Activated CD4-positive, alpha-beta T cell treated with anti-CD3 and anti-CD28 coated beads, Interleukin-2, Interleukin-6, amounts not matched to agents 100 ng/mL and 50 ng/mL, durations not matched to agents 16 hours and 8 hours (primary cell): ENCODE measurements at regions not wholly inside any gene's neighbourhood (a gene's known extent, or its start where the extent isn't known, plus 50 kb on each side); places are given as distances from the start of the nearest gene placed in this dataset.

Experiments used
- DNase-seq: peaks from one replicate; pipeline ENCODE4 v3.0.0-alpha.2; 2020

DNA sequence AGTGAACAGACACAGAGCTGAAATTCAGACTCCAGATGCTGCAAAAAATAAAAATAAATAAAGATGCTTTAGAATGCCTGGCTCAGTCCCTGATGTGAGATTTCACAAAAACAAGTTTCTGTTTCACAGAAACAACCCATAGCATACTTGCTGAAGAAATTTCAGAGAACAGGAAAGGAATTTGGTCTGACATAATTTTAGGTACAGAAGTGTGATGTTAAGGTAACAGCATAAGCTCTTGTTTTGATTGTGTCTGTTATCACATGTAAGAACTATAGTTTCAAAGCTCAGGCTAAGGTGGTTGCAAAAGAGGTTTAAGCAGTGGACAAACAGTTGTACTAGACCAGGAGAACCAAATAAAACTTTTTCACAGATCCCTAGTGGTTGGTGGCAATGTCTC is 152.1 kb downstream of the PTGER3 start:
- DNase-seq: no peak

DNA sequence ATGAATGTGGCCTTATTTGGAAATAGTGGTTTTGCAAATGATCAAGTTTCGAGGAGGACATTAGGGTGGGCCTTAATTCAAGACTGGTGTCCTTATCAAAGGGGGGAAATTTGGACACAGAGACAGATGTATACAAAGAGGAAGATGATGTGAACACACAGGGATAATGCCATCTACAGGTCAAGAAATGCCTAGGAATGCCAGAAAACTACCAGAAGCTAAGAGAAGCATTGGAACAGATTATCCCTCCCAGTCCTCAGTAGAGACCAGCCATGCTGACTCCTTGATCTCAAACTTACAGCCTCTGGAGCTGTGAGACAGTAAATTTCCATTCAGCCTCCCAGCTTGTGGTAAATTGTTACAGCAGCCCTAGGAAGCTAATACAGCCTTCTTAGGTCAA is 151.4 kb downstream of the PTGER3 start:
- no peak for DNase-seq

DNA sequence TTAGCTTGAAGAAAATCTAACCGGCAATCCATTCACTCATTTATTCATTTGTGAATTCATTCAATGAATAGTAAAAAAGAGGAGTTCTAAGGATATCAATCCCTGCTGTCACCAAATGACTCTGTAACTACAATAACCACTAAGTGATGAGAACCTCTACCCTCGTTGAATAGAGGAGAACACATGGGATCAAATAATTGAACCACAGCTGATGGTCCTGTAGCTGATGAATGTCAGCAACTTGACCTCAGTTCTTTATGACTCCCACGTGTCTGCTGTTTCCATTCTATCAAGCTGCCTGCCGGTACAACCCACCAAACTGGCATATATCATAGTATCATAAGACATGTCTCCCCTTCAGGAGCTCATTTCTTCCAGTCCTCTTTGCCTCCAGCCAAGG is 150.3 kb downstream of the PTGER3 start:
- no peak for DNase-seq

DNA sequence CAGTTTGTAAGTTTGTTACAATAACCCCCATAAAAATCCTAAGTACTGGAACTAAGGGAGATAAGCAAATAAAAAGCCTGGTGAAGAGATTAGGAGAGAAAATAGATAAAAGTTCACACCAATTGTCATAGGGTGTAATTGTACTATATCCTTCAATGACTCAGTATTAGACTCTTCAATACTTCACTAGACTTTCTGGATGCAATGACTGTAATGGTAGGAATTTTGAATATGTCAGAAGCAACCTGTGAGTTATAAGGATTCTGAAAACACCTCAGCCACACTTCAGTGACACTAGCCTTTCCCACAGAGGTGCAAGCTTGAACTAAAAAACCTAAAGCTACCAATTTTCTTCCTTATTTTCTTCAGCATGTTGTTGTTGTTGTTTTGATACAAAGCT is 147.9 kb downstream of the PTGER3 start:
- DNase-seq: no peak

DNA sequence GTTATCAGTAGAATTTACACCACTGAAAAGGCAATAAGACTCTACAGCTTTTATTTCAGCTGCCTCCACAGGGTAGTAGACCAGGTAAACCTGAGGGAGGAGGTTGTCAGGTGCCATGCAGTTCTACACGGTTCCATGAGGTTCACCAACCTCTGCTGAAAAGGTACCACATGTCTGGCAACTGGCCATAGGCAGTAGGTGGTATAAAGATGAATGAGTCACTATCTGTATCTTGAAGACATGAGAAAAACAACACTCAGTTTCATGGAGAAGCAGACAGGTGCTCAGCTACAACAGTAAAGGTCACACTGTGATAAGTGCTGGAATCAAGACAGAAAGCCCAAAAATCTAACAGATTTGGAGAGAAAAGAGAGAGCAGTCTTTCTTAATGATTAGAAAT is 145.4 kb downstream of the PTGER3 start:
- DNase-seq: no peak

DNA sequence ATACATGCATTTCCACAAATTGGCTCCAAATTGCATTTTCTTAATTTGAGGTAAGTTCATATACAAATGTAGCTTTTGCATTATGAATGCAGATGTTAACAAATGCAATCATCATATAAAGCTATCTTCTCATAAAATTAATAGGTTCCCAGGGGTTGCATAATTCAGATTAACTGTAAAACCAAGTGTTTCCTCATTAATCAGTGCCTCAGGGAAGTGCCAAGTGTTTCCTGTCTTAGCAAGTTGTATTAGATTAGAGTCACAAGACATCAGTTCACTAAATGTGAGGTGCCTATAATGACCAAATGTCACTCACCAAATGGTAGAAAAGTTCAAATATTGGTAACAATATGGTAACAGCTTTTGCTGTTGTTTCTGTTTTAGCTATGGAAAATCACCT is 140.8 kb downstream of the PTGER3 start:
- no peak for DNase-seq

DNA sequence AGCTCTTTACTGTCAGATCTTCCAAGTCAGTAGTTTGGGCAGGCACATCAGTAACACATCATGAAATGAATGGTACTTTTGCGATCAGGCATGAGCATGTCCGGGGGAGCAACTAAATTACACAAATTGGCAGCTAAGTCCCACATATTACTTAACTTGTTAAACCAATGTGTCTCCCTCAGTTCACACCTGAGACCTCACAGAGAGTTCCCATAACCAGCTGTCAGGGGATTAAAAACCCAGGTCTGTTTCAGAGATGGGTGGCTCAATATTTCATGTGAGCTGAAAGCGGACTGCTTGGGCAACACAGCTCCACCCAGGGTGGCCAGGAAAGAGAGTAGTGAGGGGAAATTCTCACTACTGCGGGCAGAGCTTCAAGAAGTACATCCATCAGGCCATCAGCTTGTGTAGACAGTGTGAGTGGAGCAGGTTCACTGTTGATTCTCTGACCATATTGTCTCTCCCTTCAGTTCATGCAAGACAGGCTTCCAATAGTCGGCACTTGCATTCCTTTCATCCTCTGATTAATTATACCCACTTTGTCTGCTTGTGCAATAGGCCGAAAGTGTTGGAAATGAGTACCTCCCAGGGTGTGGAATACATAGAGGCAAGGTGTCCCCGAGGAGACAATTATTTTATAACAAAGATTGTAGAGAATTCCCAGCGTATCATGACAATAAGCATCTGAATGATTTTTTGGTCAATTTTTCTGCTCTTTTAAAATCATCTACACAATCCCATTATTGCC is 139.9 kb downstream of the PTGER3 start:
- DNase-seq: no peak

DNA sequence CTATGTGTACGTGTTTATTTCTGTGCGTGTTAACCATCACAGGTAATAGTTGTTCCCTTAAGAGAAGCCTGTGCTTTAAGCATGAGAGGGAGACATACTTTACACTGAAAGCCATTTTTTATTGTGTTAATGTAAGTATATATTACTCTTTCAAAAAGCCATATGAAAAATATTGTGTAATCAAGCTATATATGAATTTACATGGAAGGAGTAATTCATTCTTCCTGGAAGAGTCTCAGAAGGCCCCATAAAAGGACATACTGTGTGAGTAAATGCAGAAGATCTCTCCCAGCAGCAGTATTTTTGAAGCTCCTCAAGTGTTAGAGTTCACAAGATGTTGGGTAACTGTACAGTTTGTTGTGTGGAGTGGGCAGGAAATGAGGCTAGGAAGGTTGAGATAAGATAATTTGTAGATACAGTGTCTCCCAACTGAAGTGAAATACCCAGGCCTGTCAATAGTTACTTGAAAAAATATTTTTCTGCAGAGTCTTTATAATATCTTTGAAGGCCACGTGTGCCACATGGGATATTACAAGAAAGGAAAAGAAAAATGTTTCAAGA is 138.3 kb downstream of the PTGER3 start:
- no peak for DNase-seq

DNA sequence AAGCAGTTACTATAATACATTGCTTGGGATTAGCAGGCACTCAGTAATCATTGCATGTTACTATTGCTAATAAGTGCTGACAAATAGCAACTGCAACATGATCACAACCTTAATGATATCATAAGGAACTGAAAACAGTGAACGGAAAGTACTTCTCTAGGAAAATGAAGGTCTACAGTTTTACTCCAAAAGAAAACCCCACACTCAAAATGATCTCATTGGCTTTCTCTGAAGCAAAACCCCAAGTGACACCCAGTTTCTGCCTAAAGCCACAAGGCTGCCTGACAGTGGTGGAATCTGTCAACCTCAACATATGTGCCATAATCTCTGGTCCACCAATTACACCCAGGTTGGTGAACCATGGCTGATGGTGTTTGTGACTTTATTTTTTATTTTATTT is 137.6 kb downstream of the PTGER3 start:
- peak; percentile 1 for DNase-seq

DNA sequence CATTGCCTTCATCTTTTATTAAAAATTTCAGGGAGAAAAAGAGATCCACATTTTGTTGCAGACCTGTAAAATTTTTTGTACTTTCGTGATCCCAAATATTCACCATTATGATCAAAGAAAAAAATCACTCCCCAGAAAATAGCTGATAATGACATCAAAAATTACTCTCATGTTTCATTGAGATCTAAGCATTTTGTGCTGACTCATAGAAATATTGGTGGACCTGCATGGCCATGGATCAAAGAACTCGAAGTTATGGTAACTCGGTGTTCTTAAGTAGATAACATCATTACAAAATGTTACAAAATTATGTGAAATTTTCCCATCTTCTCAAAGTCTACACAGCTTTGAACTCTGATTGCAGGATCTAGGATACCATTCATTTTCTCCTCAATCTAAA is 135.8 kb downstream of the PTGER3 start:
- no peak for DNase-seq

DNA sequence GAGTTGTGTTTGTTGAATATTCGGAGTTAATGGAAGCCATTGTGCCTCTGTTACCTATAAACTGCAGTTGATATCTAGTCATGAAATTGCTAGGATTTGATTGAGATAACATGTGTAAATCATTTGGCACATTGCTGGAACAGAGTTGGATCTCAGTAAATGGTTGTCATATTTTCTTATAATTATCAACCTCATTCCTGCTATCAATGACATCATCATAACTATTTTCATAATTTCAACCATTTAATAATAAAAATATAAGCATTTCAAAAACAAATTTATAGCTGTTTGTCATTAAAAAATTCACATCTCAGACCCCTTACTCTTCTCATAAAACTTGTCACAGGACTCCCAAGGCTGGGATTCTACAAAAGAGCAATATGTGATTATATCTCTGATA is 133.4 kb downstream of the PTGER3 start:
- no peak for DNase-seq

DNA sequence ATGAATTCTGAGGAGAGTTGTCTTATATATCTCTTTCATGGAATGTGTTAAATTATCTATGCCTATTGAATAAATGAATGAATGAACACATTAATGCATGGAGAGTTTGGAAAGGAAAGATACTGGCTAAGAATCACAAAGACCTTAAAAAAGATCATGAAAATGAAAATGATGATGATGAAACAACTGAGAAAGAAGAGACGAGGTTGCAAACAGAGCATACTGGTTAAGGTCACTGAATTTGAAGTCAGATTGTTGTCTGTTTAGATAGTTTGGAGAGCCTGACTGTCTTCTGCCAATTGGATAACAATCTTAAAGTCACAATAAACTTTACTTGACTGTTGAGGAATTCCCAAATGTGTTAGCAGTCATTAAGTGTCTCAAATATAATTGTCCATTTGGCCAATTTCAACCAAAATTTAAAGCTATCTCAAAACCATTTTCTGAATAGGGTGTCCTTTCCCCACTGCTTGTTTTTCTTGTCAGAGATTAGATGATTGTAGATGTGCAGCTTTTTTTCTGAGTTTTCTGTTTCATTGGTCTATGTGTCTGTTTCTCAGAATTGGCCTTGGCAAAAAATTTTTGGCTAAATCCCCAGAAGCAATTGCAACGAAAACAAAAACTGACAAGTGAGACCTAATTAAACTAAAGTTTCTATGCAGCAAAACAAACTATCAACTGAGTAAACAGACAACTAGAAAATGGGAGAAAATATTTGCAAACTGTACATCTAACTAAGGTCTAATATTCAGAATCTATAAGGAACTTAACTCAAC is 132.2 kb downstream of the PTGER3 start:
- DNase-seq: no peak

DNA sequence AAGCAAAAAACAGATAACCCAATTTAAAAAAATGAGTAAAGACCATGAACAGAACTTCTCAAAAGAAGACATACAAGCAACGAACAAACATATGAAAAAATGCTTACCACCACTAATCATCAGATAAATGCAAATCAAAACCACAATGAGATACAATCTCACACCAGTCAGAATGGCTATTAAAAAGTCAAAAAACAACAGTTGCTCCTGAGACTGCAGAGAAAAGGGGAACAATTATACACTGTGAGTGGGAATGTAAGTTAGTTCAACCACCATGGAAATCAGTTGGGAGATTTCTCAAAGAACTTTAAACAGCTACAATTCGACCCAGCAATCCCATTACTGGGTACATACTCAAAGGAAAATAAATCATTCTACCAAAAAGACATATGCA is 131.6 kb downstream of the PTGER3 start:
- no peak for DNase-seq

DNA sequence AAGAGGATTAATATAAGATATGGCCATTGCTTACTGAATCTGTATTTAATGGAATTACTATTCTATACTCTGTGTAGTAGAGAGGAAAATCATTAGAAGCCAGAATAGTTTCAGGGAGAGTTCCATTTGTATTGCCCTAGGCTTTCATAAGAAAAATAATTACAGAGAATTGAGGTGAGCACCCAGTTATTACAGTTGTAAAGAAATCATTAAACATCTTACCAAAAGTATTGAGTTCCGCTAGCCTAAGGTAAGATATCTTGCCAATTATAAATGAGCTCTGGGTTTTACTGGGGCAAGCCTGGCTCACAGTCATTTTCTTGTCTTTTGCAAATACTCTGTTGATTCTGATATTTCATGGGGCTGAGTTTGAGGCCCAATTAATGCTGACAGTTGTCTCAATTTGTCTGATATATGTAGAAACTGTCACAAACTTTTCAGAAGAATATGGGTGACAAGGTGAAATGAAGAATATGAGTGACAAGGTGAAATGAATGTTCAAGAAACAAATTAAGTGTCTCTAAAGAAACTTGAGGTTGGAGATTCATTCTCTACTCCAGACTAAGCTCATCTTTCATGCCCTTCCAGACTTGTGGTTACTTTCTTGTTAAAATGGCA is 127.8 kb downstream of the PTGER3 start:
- no peak for DNase-seq
